ENCODE measurements at regions not wholly inside any gene's neighbourhood (a gene's known extent, or its start where the extent isn't known, plus 50 kb on each side); places are given as distances from the start of the nearest gene placed in this dataset.

DNA sequence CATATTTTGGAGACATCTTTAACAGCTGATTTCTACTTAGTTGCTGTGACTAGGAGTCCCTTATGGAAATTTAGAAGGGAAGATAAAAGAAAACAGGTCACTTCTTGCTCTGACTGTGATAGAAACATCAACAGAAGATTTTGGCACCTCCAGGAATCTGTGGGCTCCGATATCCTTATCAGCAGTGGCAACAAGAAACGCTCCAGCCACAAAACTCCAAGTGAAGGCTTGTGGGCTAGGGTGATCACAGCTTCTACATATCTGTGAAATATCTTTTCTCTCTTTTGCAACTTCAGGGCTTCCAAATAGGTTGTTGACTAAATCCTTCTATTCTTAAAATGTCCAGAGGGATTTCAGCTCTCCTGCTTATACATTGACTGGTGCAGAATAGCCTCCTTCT is 1625.5 kb upstream of the CDH6 start:
- Histone ChIP-seq H3K79me2 (ENCODE audit: insufficient read depth, low read depth, low read length) (no peaks in the 10 kb centered on the region), H3K4me1 (ENCODE audit: insufficient read depth, low read length, poor library complexity, severe bottlenecking) (no peaks in the 10 kb centered on the region), H2AFZ (ENCODE audit: low read length) (no peak overlapping the region), H3K9me3 (ENCODE audit: low read length) (no peaks in the 10 kb centered on the region), H3K4me2 (ENCODE audit: low read length) (no peak overlapping the region), H3K9me2 (ENCODE audit: insufficient read depth, low read length) (no peaks in the 10 kb centered on the region), H3K27ac (ENCODE audit: low read depth, low read length, poor library complexity, severe bottlenecking) (no peak overlapping the region), H4K20me1 (ENCODE audit: insufficient read depth, low read length) (no peaks in the 10 kb centered on the region), H3K36me3 (ENCODE audit: insufficient read depth, low read length) (no peaks in the 10 kb centered on the region), H3K4me3 (ENCODE audit: low read depth, low read length, poor library complexity, severe bottlenecking) (no peak overlapping the region)
- no peak for TF ChIP-seq EZH2phosphoT487 (IDR thresholded peaks at IDR 0.05; ENCODE audit: borderline replicate concordance, low read depth, low read length)
- TF ChIP-seq, protein P1, sequence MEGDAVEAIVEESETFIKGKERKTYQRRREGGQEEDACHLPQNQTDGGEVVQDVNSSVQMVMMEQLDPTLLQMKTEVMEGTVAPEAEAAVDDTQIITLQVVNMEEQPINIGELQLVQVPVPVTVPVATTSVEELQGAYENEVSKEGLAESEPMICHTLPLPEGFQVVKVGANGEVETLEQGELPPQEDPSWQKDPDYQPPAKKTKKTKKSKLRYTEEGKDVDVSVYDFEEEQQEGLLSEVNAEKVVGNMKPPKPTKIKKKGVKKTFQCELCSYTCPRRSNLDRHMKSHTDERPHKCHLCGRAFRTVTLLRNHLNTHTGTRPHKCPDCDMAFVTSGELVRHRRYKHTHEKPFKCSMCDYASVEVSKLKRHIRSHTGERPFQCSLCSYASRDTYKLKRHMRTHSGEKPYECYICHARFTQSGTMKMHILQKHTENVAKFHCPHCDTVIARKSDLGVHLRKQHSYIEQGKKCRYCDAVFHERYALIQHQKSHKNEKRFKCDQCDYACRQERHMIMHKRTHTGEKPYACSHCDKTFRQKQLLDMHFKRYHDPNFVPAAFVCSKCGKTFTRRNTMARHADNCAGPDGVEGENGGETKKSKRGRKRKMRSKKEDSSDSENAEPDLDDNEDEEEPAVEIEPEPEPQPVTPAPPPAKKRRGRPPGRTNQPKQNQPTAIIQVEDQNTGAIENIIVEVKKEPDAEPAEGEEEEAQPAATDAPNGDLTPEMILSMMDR (conservative IDR thresholded peaks at IDR 0.05; ENCODE audit: low read length), result no peak
- ChIA-PET CTCF (ENCODE audit: unreplicated experiment) (no interaction called here), POLR2A (interaction anchor here (0.5 to 0.6 kb wide), 2 partner anchors 610 to 1686 kb away, joined by 3 read pairs; no protein-coding TSS in a partner anchor)
- no TSS peak for BruUV-seq (replicated peaks)
- intact Hi-C loops (cut with micrococcal nuclease; ENCODE audit: unreplicated experiment), result no loop called here
- DNase-seq (ENCODE audit: low spot score), result no peak

DNA sequence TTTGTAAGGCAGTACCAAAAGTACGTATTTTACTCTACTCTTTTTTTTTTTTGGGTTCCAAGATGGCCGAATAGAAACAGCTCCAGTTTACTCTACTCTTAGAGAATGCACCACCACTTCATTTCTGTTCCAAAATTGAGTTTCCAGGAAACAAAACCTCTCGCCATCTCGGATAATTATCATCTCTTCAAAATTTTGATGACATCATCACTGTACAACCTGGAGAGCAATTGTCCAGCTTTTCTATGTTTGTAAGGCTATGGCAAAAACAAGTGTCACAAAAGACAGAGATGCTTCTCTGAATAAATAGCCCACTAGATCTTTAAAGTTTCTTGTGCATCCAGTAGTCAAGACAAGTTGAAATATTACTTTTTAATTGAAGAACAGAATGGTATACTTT is 1631.9 kb upstream of the CDH6 start:
- CTCF ChIA-PET (ENCODE audit: unreplicated experiment), result no interaction called here
- H4K20me1 ChIP-seq (ENCODE audit: insufficient read depth, low read length), result no peaks in the 10 kb centered on the region
- POLR2A ChIA-PET, result no interaction called here
- intact Hi-C loops (cut with micrococcal nuclease; ENCODE audit: unreplicated experiment), result no loop called here
- H3K4me3 ChIP-seq (ENCODE audit: low read depth, low read length, poor library complexity, severe bottlenecking), result no peak overlapping the region
- H3K27ac ChIP-seq (ENCODE audit: low read depth, low read length, poor library complexity, severe bottlenecking), result no peak overlapping the region
- H3K9me2 ChIP-seq (ENCODE audit: insufficient read depth, low read length), result no peaks in the 10 kb centered on the region
- H3K4me1 ChIP-seq (ENCODE audit: insufficient read depth, low read length, poor library complexity, severe bottlenecking), result no peaks in the 10 kb centered on the region
- no peaks in the 10 kb centered on the region for H3K79me2 ChIP-seq (ENCODE audit: insufficient read depth, low read depth, low read length)
- TF ChIP-seq, protein P1 (conservative IDR thresholded peaks at IDR 0.05; ENCODE audit: low read length), result no peak
- TF ChIP-seq EZH2phosphoT487 (IDR thresholded peaks at IDR 0.05; ENCODE audit: borderline replicate concordance, low read depth, low read length), result no peak
- H3K36me3 ChIP-seq (ENCODE audit: insufficient read depth, low read length), result no peaks in the 10 kb centered on the region
- H3K4me2 ChIP-seq (ENCODE audit: low read length), result no peak overlapping the region
- no peak for DNase-seq (ENCODE audit: low spot score)
- no TSS peak for BruUV-seq (replicated peaks)
- no peak overlapping the region for H2AFZ ChIP-seq (ENCODE audit: low read length)
- 0 out of 2 replicates have a peak, but pooled peaks cover 4% of the 10 kb centered on the region for H3K9me3 ChIP-seq (ENCODE audit: low read length)

DNA sequence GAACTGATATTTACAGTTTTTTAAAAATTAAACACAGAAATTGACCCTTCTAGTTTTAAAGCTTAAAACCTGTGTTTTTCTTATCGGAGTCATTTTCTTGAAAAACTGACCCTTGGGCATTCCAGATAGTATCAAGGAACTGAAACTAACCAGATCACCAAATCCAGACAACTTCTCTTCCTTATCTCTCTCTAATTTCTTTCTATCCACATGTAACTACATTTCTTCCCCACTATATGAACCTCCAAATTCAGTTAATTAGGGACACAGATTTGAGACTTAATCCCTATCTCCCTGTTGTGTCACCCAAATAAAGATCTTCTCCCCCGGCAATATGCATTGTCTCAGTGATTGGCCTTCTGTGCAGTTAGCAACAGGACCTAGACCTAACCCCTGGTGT is 1643.0 kb upstream of the CDH6 start:
- Histone ChIP-seq H3K9me2 (ENCODE audit: insufficient read depth, low read length) (no peaks in the 10 kb centered on the region), H3K36me3 (ENCODE audit: insufficient read depth, low read length) (no peaks in the 10 kb centered on the region), H3K9me3 (ENCODE audit: low read length) (0 out of 2 replicates have a peak, but pooled peaks cover 6% of the 10 kb centered on the region), H4K20me1 (ENCODE audit: insufficient read depth, low read length) (no peaks in the 10 kb centered on the region), H3K79me2 (ENCODE audit: insufficient read depth, low read depth, low read length) (no peaks in the 10 kb centered on the region), H3K4me3 (ENCODE audit: low read depth, low read length, poor library complexity, severe bottlenecking) (no peak overlapping the region), H3K4me2 (ENCODE audit: low read length) (no peak overlapping the region), H3K27ac (ENCODE audit: low read depth, low read length, poor library complexity, severe bottlenecking) (no peak overlapping the region), H2AFZ (ENCODE audit: low read length) (no peak overlapping the region), H3K4me1 (ENCODE audit: insufficient read depth, low read length, poor library complexity, severe bottlenecking) (no peaks in the 10 kb centered on the region)
- ChIA-PET CTCF (ENCODE audit: unreplicated experiment) (no interaction called here), POLR2A (interaction anchor here (0.7 kb wide), 1 partner anchor 152 kb away, joined by 3 read pairs; no protein-coding TSS in a partner anchor)
- TF ChIP-seq, protein P1 (conservative IDR thresholded peaks at IDR 0.05; ENCODE audit: low read length), result no peak
- intact Hi-C loops (cut with micrococcal nuclease; ENCODE audit: unreplicated experiment), result no loop called here
- no peak for DNase-seq (ENCODE audit: low spot score)
- no TSS peak for BruUV-seq (replicated peaks)

Measured in OCI-LY7 (cell line).